ENCODE measurements at regions not wholly inside any gene's neighbourhood (a gene's known extent, or its start where the extent isn't known, plus 50 kb on each side); places are given as distances from the start of the nearest gene placed in this dataset.

DNA sequence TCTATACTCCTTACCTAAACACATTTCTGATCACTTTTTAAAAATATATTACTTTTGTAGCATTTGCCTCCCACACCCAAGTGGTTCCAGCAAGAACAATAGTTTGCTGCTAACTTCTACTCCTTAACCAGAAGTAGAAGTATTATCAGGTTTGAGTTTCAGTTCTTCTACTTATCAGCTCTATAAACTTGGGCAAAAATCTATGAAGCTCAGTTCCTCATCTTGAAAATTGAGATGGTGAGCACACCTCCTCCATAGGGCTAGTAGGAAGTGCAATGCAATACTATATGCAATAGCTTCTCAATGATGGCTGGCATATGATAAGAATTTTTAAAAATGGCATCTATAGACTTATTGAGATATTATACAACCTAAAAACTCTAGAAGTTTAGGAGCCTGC lies 283.7 kb downstream of the TLR4 start:
- Histone ChIP-seq H3K27me3 (replicated peaks) (no peaks in the 10 kb centered on the region), H3K27ac (no peak overlapping the region), H3K4me3 (ENCODE audit: low read depth, low read length) (no peak overlapping the region), H3K36me3 (replicated peaks) (no peaks in the 10 kb centered on the region)
- TF ChIP-seq, protein P1, sequence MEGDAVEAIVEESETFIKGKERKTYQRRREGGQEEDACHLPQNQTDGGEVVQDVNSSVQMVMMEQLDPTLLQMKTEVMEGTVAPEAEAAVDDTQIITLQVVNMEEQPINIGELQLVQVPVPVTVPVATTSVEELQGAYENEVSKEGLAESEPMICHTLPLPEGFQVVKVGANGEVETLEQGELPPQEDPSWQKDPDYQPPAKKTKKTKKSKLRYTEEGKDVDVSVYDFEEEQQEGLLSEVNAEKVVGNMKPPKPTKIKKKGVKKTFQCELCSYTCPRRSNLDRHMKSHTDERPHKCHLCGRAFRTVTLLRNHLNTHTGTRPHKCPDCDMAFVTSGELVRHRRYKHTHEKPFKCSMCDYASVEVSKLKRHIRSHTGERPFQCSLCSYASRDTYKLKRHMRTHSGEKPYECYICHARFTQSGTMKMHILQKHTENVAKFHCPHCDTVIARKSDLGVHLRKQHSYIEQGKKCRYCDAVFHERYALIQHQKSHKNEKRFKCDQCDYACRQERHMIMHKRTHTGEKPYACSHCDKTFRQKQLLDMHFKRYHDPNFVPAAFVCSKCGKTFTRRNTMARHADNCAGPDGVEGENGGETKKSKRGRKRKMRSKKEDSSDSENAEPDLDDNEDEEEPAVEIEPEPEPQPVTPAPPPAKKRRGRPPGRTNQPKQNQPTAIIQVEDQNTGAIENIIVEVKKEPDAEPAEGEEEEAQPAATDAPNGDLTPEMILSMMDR (IDR thresholded peaks at IDR 0.05; ENCODE audit: low read depth, low read length, missing control alignments) = no peak
- no peak for DNase-seq
- in situ Hi-C loops (cut with HindIII; ENCODE audit: low pct_ligation_motif_present, low sequenced_read_pairs) = no loop called here

DNA sequence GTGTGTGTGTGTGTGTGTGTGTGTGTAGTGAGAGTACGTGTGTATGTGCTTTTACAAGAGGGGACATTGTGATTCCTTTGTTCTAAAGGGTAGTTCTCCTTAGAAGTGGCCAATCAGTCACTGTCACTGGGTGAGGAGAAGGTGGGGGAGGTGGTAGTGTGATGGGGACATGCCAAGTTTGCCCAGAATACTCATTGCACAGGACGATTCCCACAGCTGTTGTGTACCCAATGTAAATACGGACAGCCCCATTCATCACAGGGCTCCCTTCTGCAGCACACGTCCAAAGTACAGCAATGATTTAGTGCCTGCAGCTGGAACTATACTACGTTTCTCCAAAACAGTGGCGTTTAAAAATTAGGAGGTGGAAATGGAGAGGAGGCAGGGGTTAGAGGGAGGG lies 287.8 kb downstream of the TLR4 start:
- in situ Hi-C loops (cut with HindIII; ENCODE audit: low pct_ligation_motif_present, low sequenced_read_pairs) = no loop called here
- H3K27me3 ChIP-seq (replicated peaks) = no peaks in the 10 kb centered on the region
- no peaks in the 10 kb centered on the region for H3K36me3 ChIP-seq (replicated peaks)
- H3K27ac ChIP-seq = no peak overlapping the region
- H3K4me3 ChIP-seq (ENCODE audit: low read depth, low read length) = no peak overlapping the region
- TF ChIP-seq, protein P1 (IDR thresholded peaks at IDR 0.05; ENCODE audit: low read depth, low read length, missing control alignments) = no peak
- no peak for DNase-seq

DNA sequence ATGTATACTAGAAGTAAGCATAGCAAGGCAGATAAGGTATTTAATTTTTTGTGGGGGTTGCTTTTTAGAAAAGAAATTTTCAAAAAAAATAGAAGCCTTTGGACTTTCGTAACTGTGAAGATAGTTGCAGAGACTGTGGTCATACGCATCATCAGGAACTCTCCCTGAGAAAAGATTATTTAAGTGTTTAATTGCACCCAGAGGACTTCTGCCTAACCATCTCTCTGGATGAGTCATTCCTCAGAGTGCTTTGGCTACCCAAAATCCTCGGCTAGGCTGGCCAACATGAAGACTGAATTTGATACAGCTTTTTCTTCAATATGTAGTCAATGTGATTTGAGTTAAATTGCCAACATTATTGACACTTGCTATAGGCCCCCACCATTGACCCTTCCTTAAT lies 296.4 kb downstream of the TLR4 start:
- TF ChIP-seq, protein P1 (IDR thresholded peaks at IDR 0.05; ENCODE audit: low read depth, low read length, missing control alignments) = no peak
- in situ Hi-C loops (cut with HindIII; ENCODE audit: low pct_ligation_motif_present, low sequenced_read_pairs) = no loop called here
- DNase-seq = no peak
- no peak overlapping the region for H3K4me3 ChIP-seq (ENCODE audit: low read depth, low read length)
- H3K27ac ChIP-seq = no peak overlapping the region
- H3K27me3 ChIP-seq (replicated peaks) = no peaks in the 10 kb centered on the region
- no peaks in the 10 kb centered on the region for H3K36me3 ChIP-seq (replicated peaks)

GRCh38 chr9:118003240-118003639 lies 299.0 kb downstream of the TLR4 start:
- no peak overlapping the region for H3K27ac ChIP-seq
- no peak overlapping the region for H3K4me3 ChIP-seq (ENCODE audit: low read depth, low read length)
- TF ChIP-seq, protein P1 (IDR thresholded peaks at IDR 0.05; ENCODE audit: low read depth, low read length, missing control alignments) = no peak
- no peaks in the 10 kb centered on the region for H3K36me3 ChIP-seq (replicated peaks)
- in situ Hi-C loops (cut with HindIII; ENCODE audit: low pct_ligation_motif_present, low sequenced_read_pairs) = no loop called here
- no peaks in the 10 kb centered on the region for H3K27me3 ChIP-seq (replicated peaks)
- DNase-seq = no peak

DNA sequence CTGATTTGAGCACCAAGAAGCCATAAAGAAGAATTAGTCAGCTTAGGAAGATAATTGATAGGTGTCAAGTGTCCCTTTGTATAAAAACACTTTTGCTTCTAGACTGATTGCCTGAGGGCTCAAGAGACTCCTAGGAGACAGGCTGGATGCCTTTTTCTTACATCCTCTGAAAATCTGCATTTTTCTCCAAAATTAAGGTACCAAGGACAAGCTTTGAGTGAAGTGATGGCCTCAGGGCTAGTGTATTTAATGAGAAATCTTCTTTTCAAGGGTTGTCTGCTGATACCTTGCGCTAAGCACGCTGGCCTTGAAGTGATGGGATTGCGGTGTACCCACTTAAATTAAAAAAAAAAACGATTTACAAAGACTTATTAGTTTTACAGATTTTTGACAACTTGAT lies 304.0 kb downstream of the TLR4 start:
- in situ Hi-C loops (cut with HindIII; ENCODE audit: low pct_ligation_motif_present, low sequenced_read_pairs) = no loop called here
- no peak overlapping the region for H3K27ac ChIP-seq
- DNase-seq = no peak
- H3K4me3 ChIP-seq (ENCODE audit: low read depth, low read length) = no peak overlapping the region
- H3K27me3 ChIP-seq (replicated peaks) = no peaks in the 10 kb centered on the region
- TF ChIP-seq, protein P1 (IDR thresholded peaks at IDR 0.05; ENCODE audit: low read depth, low read length, missing control alignments) = no peak
- no peaks in the 10 kb centered on the region for H3K36me3 ChIP-seq (replicated peaks)

- in situ Hi-C loops (cut with HindIII; ENCODE audit: low pct_ligation_motif_present, low sequenced_read_pairs) = no loop called here
- TF ChIP-seq, protein P1 (IDR thresholded peaks at IDR 0.05; ENCODE audit: low read depth, low read length, missing control alignments) = no peak
- no peak overlapping the region for H3K27ac ChIP-seq
- H3K4me3 ChIP-seq (ENCODE audit: low read depth, low read length) = no peak overlapping the region
- no peaks in the 10 kb centered on the region for H3K27me3 ChIP-seq (replicated peaks)
- H3K36me3 ChIP-seq (replicated peaks) = no peaks in the 10 kb centered on the region
- DNase-seq = no peak
Measured at GRCh38 chr9:118009614-118010013, 305.4 kb downstream of the TLR4 start.
